ENCODE measurements at regions not wholly inside any gene's neighbourhood (a gene's known extent, or its start where the extent isn't known, plus 50 kb on each side); places are given as distances from the start of the nearest gene placed in this dataset.
"Not testable (repeated sequence)": the region's sequence is repeated elsewhere in the genome, so short reads cannot be mapped to it uniquely, and the experiment has no call there.

- not testable (repeated sequence) for DNase-seq (ENCODE audit: low spot score)
Observed at GRCh38 chr4:3961091-3961672, 195.0 kb downstream of the ADRA2C start.

- DNase-seq (ENCODE audit: low spot score) = not testable (repeated sequence)
Observed at GRCh38 chr4:3964572-3965278, 198.5 kb downstream of the ADRA2C start.

- DNase-seq (ENCODE audit: low spot score) = not testable (repeated sequence)
Observed at GRCh38 chr4:3967204-3967603, 201.0 kb downstream of the ADRA2C start.

- not testable (repeated sequence) for DNase-seq (ENCODE audit: low spot score)
Observed at GRCh38 chr4:3972626-3973025, 206.4 kb downstream of the ADRA2C start.

GRCh38 chr4:3973581-3974200 is 207.5 kb downstream of the ADRA2C start:
- not testable (repeated sequence) for DNase-seq (ENCODE audit: low spot score)

- not testable (repeated sequence) for DNase-seq (ENCODE audit: low spot score)
Observed at GRCh38 chr4:3983518-3984125, 217.4 kb downstream of the ADRA2C start.

GRCh38 chr4:3984796-3985195 is 218.6 kb downstream of the ADRA2C start:
- not testable (repeated sequence) for DNase-seq (ENCODE audit: low spot score)

- not testable (repeated sequence) for DNase-seq (ENCODE audit: low spot score)
Observed at GRCh38 chr4:3986412-3986811, 220.2 kb downstream of the ADRA2C start.

- DNase-seq (ENCODE audit: low spot score) = not testable (repeated sequence)
Observed at GRCh38 chr4:3997386-3997785, 229.3 kb downstream of the OTOP1 start.

- not testable (repeated sequence) for DNase-seq (ENCODE audit: low spot score)
Observed at GRCh38 chr4:4004036-4004435, 222.7 kb downstream of the OTOP1 start.

GRCh38 chr4:4004702-4005101 is 222.0 kb downstream of the OTOP1 start:
- not testable (repeated sequence) for DNase-seq (ENCODE audit: low spot score)

- not testable (repeated sequence) for DNase-seq (ENCODE audit: low spot score)
Observed at GRCh38 chr4:4006356-4006755, 220.4 kb downstream of the OTOP1 start.

GRCh38 chr4:4019071-4019470 is 207.7 kb downstream of the OTOP1 start:
- not testable (repeated sequence) for DNase-seq (ENCODE audit: low spot score)

- DNase-seq (ENCODE audit: low spot score) = not testable (repeated sequence)
Observed at GRCh38 chr4:4021161-4021560, 205.6 kb downstream of the OTOP1 start.

- DNase-seq (ENCODE audit: low spot score) = not testable (repeated sequence)
Observed at GRCh38 chr4:4026708-4027107, 200.0 kb downstream of the OTOP1 start.

- not testable (repeated sequence) for DNase-seq (ENCODE audit: low spot score)
Observed at GRCh38 chr4:4028752-4029151, 198.0 kb downstream of the OTOP1 start.

GRCh38 chr4:4030509-4030908 is 196.2 kb downstream of the OTOP1 start:
- not testable (repeated sequence) for DNase-seq (ENCODE audit: low spot score)

GRCh38 chr4:4031446-4032135 is 195.1 kb downstream of the OTOP1 start:
- not testable (repeated sequence) for DNase-seq (ENCODE audit: low spot score)

GRCh38 chr4:4032364-4032763 is 194.4 kb downstream of the OTOP1 start:
- DNase-seq (ENCODE audit: low spot score) = not testable (repeated sequence)

GRCh38 chr4:4032801-4033605 is 193.7 kb downstream of the OTOP1 start:
- not testable (repeated sequence) for DNase-seq (ENCODE audit: low spot score)
